ENCODE measurements at regions not wholly inside any gene's neighbourhood (a gene's known extent, or its start where the extent isn't known, plus 50 kb on each side); places are given as distances from the start of the nearest gene placed in this dataset.

- no peak overlapping the region for H3K4me3 ChIP-seq (ENCODE audit: low read depth, low read length)
- DNase-seq (ENCODE audit: low read depth), result no peak
- no peak for TF ChIP-seq CTCF (IDR thresholded peaks at IDR 0.05; ENCODE audit: low read depth, low read length)
Measured at GRCh38 chr5:10868956-10869355, 107.9 kb upstream of the DAP start.

GRCh38 chr5:10867389-10868303 lies 106.6 kb upstream of the DAP start:
- no peak for DNase-seq (ENCODE audit: low read depth)
- TF ChIP-seq MYC (IDR thresholded peaks at IDR 0.05; ENCODE audit: low read depth, low read length) (no peak), CTCF (IDR thresholded peaks at IDR 0.05; ENCODE audit: low read depth, low read length) (no peak), POLR2A (IDR thresholded peaks at IDR 0.05; ENCODE audit: extremely low read depth, insufficient read length) (no peak), MAX (IDR thresholded peaks at IDR 0.05; ENCODE audit: low read depth, low read length) (no peak)
- no peak overlapping the region for H3K4me3 ChIP-seq (ENCODE audit: low read depth, low read length)

- H3K4me3 ChIP-seq (ENCODE audit: low read depth, low read length), result no peak overlapping the region
- DNase-seq (ENCODE audit: low read depth), result peak; percentile 21
- TF ChIP-seq MAX (IDR thresholded peaks at IDR 0.05; ENCODE audit: low read depth, low read length), result no peak
- no peak for TF ChIP-seq POLR2A (IDR thresholded peaks at IDR 0.05; ENCODE audit: extremely low read depth, insufficient read length)
- TF ChIP-seq MYC (IDR thresholded peaks at IDR 0.05; ENCODE audit: low read depth, low read length), result no peak
- no peak for TF ChIP-seq CTCF (IDR thresholded peaks at IDR 0.05; ENCODE audit: low read depth, low read length)
Measured at GRCh38 chr5:10866913-10867312, 105.9 kb upstream of the DAP start.

GRCh38 chr5:10863763-10864383 lies 102.8 kb upstream of the DAP start:
- TF ChIP-seq CTCF (IDR thresholded peaks at IDR 0.05; ENCODE audit: low read depth, low read length), result peak; percentile 94
- no peak for TF ChIP-seq POLR2A (IDR thresholded peaks at IDR 0.05; ENCODE audit: extremely low read depth, insufficient read length)
- TF ChIP-seq MAX (IDR thresholded peaks at IDR 0.05; ENCODE audit: low read depth, low read length), result peak; percentile 7; the same call in 1 of the 2 replicates
- DNase-seq (ENCODE audit: low read depth), result peak; percentile 79
- H3K4me3 ChIP-seq (ENCODE audit: low read depth, low read length), result no peak overlapping the region

- no peak for DNase-seq (ENCODE audit: low read depth)
- TF ChIP-seq MAX (IDR thresholded peaks at IDR 0.05; ENCODE audit: low read depth, low read length), result no peak
- TF ChIP-seq POLR2A (IDR thresholded peaks at IDR 0.05; ENCODE audit: extremely low read depth, insufficient read length), result no peak
- no peak for TF ChIP-seq CTCF (IDR thresholded peaks at IDR 0.05; ENCODE audit: low read depth, low read length)
- no peak for TF ChIP-seq MYC (IDR thresholded peaks at IDR 0.05; ENCODE audit: low read depth, low read length)
- H3K4me3 ChIP-seq (ENCODE audit: low read depth, low read length), result no peak overlapping the region
Measured at GRCh38 chr5:10862085-10862484, 101.1 kb upstream of the DAP start.
